ENCODE measurements at regions not wholly inside any gene's neighbourhood (a gene's known extent, or its start where the extent isn't known, plus 50 kb on each side); places are given as distances from the start of the nearest gene placed in this dataset.

- ChIA-PET POLR2A (no interaction called here), CTCF (no interaction called here), RAD21 (ENCODE audit: unreplicated experiment) (no interaction called here), SMC1A (ENCODE audit: uncharacterized antibody, unreplicated experiment) (no interaction called here)
- WGBS (ENCODE audit: insufficient coverage, insufficient replicate concordance, low lambda C conversion rate, missing lambda C conversion rate) = 8% methylated on average over 6 of the region's 6 CpGs
- Histone ChIP-seq H3K9ac (ENCODE audit: control insufficient read depth, insufficient read depth, low read length) (no peak overlapping the region), H2AFZ (ENCODE audit: control insufficient read depth, low read depth, low read length) (no peak overlapping the region), H3K36me3 (ENCODE audit: control insufficient read depth in 2 of 2, insufficient read depth in 2 of 2, low read length in 1 of 2) (no peaks in the 10 kb centered on the region), H3K4me3 (no peak overlapping the region), H3K27me3 (replicated peaks in 1 of 2; ENCODE audit: control insufficient read depth in 2 of 2, insufficient read depth in 2 of 2, low read length in 1 of 2) (no peaks in the 10 kb centered on the region), H3K79me2 (ENCODE audit: control insufficient read depth, insufficient read depth, low read length) (no peaks in the 10 kb centered on the region), H3K27ac (ENCODE audit: control insufficient read depth, insufficient read depth) (no peak overlapping the region), H4K20me1 (ENCODE audit: control insufficient read depth, insufficient read depth) (no peaks in the 10 kb centered on the region), H3K4me1 (ENCODE audit: control insufficient read depth, insufficient read depth, low read length) (no peaks in the 10 kb centered on the region), H3K4me2 (ENCODE audit: control insufficient read depth, insufficient read depth) (no peak overlapping the region), H3K9me3 (replicated peaks; ENCODE audit: control insufficient read depth, insufficient read depth, low read length) (no peaks in the 10 kb centered on the region)
- DNase-seq (ENCODE audit: low read depth, low spot score) (no peak), ATAC-seq (no peak), FAIRE-seq (no peak)
- in situ Hi-C loops (cut with MboI) = no loop called here
- TF ChIP-seq ZSCAN29 (IDR thresholded peaks at IDR 0.05) (no peak), DPF2 (IDR thresholded peaks at IDR 0.05) (no peak), POLR2AphosphoS2 (IDR thresholded peaks at IDR 0.05; ENCODE audit: low read depth, low read length) (no peak), ATF2 (IDR thresholded peaks at IDR 0.05; ENCODE audit: low read length) (no peak), STAT3 (IDR thresholded peaks at IDR 0.05; ENCODE audit: low read depth, low read length) (no peak), MLLT1 (IDR thresholded peaks at IDR 0.05) (no peak), SPI1 (IDR thresholded peaks at IDR 0.05; ENCODE audit: borderline replicate concordance, insufficient read depth, low read depth, low read length) (no peak), NKRF (conservative IDR thresholded peaks at IDR 0.05) (no peak), KDM1A (IDR thresholded peaks at IDR 0.05; ENCODE audit: borderline replicate concordance) (no peak)
- intact Hi-C loops (cut with micrococcal nuclease; ENCODE audit: unreplicated experiment) = no loop called here
- BruUV-seq (replicated peaks) = no TSS peak
Measured at GRCh38 chr14:86310148-86310547, 780.2 kb downstream of the FLRT2 start.
